ENCODE measurements at regions not wholly inside any gene's neighbourhood (a gene's known extent, or its start where the extent isn't known, plus 50 kb on each side); places are given as distances from the start of the nearest gene placed in this dataset.
"Not testable (repeated sequence)": the region's sequence is repeated elsewhere in the genome, so short reads cannot be mapped to it uniquely, and the experiment has no call there.

DNA sequence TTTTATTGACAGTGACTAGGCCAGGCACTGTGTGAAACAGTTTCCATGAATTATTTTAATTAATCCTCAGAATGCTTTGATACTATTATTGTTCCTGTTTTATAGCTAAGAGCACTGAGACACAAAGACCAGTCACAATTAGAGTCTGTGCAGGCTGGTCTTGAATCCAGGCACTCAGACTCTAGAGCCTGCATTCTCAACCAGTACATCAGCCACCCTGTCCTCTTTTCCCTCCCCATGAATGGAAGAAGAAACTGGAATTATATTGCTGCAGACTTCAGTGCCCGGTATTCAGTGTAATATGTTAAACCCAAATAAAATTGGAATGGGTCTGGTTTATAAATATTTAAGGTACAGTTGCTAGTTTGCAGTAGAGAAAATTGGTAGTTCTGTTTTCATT lies 303.0 kb upstream of the RGS6 start:
- no peak for DNase-seq (ENCODE audit: low read depth)
- in situ Hi-C loops (cut with HindIII; ENCODE audit: low pct_unique_long_range_greater_than_20kb, low sequenced_read_pairs), result no loop called here

DNA sequence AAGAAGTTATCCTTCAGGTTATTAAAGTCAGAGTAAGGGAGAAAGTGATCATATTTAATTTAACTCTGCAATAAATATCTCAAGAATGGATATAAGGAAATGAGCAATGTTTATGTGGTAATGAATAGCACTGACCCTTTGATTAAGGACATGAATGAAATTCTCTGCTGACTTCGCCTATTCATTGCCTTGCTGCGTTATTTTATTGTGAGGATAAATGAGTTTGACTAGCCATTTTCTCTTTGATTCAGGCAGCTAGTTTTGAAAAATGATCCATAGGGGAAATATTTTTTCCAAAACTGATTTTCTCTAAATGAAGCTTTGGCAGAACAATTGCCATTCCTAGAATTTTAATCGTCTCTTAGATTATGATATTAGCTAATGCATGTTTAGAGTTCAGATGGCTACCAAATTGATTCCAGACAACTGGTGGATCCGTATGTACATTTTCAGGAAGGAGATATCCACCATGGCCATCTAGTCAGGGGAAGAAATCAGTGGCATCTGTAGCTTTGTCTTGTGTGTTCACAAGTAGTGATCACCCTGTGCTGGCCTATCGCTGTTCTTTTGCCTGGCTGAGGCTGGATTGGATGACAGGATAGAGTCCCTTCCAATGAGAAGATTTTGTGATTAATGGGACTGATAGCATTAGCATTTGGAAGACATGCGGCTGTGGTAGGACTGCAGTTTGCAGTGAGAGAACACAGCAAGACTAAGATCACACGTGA lies 302.3 kb upstream of the RGS6 start:
- no peak for DNase-seq (ENCODE audit: low read depth)
- in situ Hi-C loops (cut with HindIII; ENCODE audit: low pct_unique_long_range_greater_than_20kb, low sequenced_read_pairs), result no loop called here

DNA sequence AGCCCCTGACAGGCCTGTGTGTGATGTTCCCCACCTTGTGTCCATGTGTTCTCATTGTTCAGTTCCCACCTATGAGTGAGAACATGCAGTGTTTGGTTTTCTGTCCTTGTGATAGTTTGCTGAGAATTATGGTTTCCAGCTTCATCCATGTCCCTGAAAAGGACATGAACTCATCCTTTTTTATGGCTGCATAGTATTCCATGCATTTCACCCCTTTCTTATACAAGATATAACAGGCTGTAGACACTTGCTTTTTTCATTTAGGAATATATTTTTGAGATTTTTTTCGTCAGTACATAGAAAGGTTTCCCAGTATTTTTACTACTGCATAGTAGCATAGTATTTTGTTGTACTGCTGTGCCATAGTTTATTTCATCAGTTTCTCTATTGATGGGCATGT lies 301.2 kb upstream of the RGS6 start:
- DNase-seq (ENCODE audit: low read depth); in situ Hi-C loops (cut with HindIII; ENCODE audit: low pct_unique_long_range_greater_than_20kb, low sequenced_read_pairs): not testable (repeated sequence)

GRCh38 chr14:71632440-71632946 lies 299.7 kb upstream of the RGS6 start:
- DNase-seq (ENCODE audit: low read depth), result no peak
- in situ Hi-C loops (cut with HindIII; ENCODE audit: low pct_unique_long_range_greater_than_20kb, low sequenced_read_pairs), result no loop called here

GRCh38 chr14:71636076-71636475 lies 296.2 kb upstream of the RGS6 start:
- in situ Hi-C loops (cut with HindIII; ENCODE audit: low pct_unique_long_range_greater_than_20kb, low sequenced_read_pairs), result no loop called here
- no peak for DNase-seq (ENCODE audit: low read depth)

DNA sequence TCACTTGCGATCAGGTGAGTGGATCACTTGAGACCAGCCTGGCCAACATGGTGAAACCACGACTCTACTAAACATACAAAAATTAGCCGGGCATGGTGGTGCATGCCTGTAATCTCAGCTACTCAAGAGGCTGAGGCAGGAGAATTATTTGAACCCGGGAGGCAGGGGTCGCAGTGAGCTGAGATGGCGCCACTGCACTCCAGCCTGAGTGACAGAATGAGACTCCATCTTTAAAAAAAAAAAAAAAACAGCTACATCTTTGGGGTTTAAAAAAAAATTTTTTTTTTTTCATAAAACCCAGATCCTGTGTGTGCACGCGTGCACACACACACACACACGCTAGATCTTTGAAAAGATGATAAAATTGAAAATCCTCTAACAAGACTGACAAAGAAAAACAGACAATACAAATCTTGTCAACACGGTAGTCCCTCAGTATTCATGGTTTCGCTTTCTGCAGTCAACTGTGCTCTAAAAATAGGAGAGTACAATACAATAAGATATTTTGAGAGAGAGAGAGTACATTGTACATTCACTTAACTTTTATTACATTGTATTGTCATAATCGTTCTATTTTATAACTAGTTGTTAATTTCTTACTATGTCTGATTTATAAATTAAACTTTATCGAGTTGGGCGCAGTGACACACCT lies 295.3 kb upstream of the RGS6 start:
- no peak for DNase-seq (ENCODE audit: low read depth)
- in situ Hi-C loops (cut with HindIII; ENCODE audit: low pct_unique_long_range_greater_than_20kb, low sequenced_read_pairs), result no loop called here

DNA sequence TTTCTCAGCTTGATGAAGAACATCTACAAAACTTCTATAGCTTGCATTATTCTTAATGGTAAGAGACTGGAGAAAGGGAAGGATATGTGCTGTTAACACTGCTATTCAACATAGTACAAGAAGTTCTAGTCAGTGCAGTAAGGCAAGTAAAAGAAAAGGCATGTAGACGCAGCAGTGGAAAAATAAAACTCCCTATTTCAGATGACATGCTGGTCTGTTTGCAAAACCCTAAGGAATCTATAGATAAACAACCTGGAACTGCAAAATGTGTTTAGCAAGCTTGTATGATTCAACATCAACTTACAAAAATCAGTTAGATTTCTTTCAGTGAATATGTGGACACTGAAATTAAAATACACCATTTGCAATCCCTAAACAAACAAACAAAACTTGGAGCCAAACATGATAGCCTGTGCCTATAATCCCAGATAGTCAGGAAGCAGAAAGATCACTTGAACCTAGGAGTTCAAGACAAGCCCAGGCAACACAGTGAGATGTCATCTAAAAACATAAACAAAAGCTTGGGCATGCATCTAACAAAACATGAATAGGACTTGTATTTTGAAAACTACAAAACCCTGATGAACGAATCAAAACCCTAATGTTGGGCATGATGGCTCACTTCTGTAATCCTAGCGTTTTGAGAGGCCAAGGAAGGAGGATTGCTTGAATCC lies 293.6 kb upstream of the RGS6 start:
- in situ Hi-C loops (cut with HindIII; ENCODE audit: low pct_unique_long_range_greater_than_20kb, low sequenced_read_pairs), result no loop called here
- no peak for DNase-seq (ENCODE audit: low read depth)

- in situ Hi-C loops (cut with HindIII; ENCODE audit: low pct_unique_long_range_greater_than_20kb, low sequenced_read_pairs), result no loop called here
- no peak for DNase-seq (ENCODE audit: low read depth)
These were observed 289.5 kb upstream of the RGS6 start for GRCh38 chr14:71642715-71643114.

GRCh38 chr14:71645656-71646055 lies 286.6 kb upstream of the RGS6 start:
- in situ Hi-C loops (cut with HindIII; ENCODE audit: low pct_unique_long_range_greater_than_20kb, low sequenced_read_pairs), result no loop called here
- no peak for DNase-seq (ENCODE audit: low read depth)

- in situ Hi-C loops (cut with HindIII; ENCODE audit: low pct_unique_long_range_greater_than_20kb, low sequenced_read_pairs), result no loop called here
- no peak for DNase-seq (ENCODE audit: low read depth)
These were observed 285.7 kb upstream of the RGS6 start for GRCh38 chr14:71646518-71646917.

DNA sequence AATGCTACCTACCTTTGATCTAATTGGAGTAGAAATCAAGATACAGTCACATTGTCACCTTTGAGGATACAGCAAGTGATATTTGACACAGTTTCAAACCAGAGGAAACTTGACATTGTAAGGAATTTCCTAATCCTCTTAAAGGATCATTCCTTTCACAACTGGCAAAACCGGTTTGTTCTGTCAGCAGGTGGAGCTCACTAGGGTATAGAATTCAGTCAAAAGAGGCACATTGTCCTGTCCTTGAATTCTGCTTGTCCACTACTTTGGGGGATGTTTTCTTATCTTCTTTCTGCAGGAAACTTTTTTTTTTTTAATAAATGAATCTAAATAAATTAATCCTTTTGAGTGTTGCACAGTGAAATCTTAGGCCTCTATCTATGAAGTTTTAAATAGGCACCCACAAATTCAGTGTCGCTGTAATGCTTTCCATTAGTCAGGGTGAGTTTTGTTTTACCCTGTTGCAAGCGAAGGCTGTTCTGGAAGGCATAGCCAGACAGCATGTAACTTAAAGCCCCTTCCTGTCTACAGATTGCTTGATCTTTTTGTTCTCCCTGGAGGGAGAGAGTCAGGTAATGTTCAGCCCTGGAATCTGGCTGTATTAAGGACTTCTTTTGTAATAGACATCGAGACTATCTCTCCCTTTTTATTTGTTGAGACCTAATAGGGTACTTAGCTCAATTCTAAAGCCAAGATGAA lies 285.0 kb upstream of the RGS6 start:
- in situ Hi-C loops (cut with HindIII; ENCODE audit: low pct_unique_long_range_greater_than_20kb, low sequenced_read_pairs), result no loop called here

DNA sequence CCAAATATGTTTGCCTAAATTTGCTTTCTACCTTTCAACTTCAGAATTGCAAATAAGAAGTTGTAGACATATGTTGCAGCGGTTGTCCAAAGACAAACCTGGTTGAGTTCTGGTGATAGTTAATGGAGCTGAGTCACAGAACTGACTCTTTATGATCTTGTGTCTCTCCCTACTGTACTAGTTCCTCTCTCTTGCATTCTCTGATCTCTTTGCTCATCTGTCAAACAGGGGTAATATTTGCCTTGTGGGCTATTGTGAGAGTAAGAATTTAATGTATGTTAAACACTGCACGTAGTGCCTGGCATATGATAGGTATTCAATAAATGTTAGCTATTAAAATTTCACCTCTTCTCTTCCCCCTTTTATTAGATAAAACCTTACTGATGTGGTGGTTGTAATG lies 283.5 kb upstream of the RGS6 start:
- in situ Hi-C loops (cut with HindIII; ENCODE audit: low pct_unique_long_range_greater_than_20kb, low sequenced_read_pairs), result no loop called here
- no peak for DNase-seq (ENCODE audit: low read depth)

More for the DNA sequence above, 285.0 kb upstream of the RGS6 start:
- no peak for DNase-seq (ENCODE audit: low read depth)

GRCh38 chr14:71650187-71650755 lies 282.0 kb upstream of the RGS6 start:
- in situ Hi-C loops (cut with HindIII; ENCODE audit: low pct_unique_long_range_greater_than_20kb, low sequenced_read_pairs), result no loop called here
- no peak for DNase-seq (ENCODE audit: low read depth)

- in situ Hi-C loops (cut with HindIII; ENCODE audit: low pct_unique_long_range_greater_than_20kb, low sequenced_read_pairs), result no loop called here
These were observed 281.0 kb upstream of the RGS6 start for GRCh38 chr14:71651228-71651627.

GRCh38 chr14:71652368-71652767 lies 279.9 kb upstream of the RGS6 start:
- in situ Hi-C loops (cut with HindIII; ENCODE audit: low pct_unique_long_range_greater_than_20kb, low sequenced_read_pairs), result no loop called here
- no peak for DNase-seq (ENCODE audit: low read depth)

More at GRCh38 chr14:71651228-71651627, 281.0 kb upstream of the RGS6 start:
- DNase-seq (ENCODE audit: low read depth), result no peak

DNA sequence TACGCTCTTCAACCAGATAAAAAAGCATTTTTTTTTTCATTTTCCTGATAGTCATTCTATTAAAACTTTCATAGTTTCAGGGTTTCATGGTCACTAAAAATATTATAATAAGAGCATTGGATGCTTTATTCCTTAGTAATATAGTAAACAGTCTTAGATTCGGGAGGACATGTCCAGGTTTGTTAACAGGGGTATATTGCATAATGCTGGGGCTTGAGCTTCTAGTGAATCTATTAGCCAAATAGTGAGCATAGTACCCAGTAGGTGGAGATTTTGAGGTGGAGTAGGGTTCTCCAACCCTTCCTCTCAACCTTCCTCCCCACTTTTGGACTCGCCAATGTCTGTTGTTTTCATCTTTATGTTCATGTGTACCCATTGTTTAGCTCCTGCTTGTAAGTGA lies 277.4 kb upstream of the RGS6 start:
- in situ Hi-C loops (cut with HindIII; ENCODE audit: low pct_unique_long_range_greater_than_20kb, low sequenced_read_pairs), result no loop called here
- no peak for DNase-seq (ENCODE audit: low read depth)

- in situ Hi-C loops (cut with HindIII; ENCODE audit: low pct_unique_long_range_greater_than_20kb, low sequenced_read_pairs), result no loop called here
- no peak for DNase-seq (ENCODE audit: low read depth)
These were observed 273.9 kb upstream of the RGS6 start for GRCh38 chr14:71658261-71658860.

GRCh38 chr14:71659159-71659558 lies 273.1 kb upstream of the RGS6 start:
- DNase-seq (ENCODE audit: low read depth), result no peak

More at GRCh38 chr14:71659159-71659558, 273.1 kb upstream of the RGS6 start:
- in situ Hi-C loops (cut with HindIII; ENCODE audit: low pct_unique_long_range_greater_than_20kb, low sequenced_read_pairs), result no loop called here
